Mesendoderm (in vitro differentiated cells): ENCODE measurements at regions not wholly inside any gene's neighbourhood (a gene's known extent, or its start where the extent isn't known, plus 50 kb on each side); places are given as distances from the start of the nearest gene placed in this dataset.
"Not testable (repeated sequence)": the region's sequence is repeated elsewhere in the genome, so short reads cannot be mapped to it uniquely, and the experiment has no call there.

Experiments
- DNase-seq: peaks from one replicate; pipeline ENCODE4 v3.0.0; 2013
- H2AK5ac ChIP-seq: 2 replicates; pipeline ENCODE4 v1.6.1; 2013; ENCODE audit warnings: low read length, inconsistent platforms
- H2BK120ac ChIP-seq: 2 replicates; pipeline ENCODE4 v1.6.1; 2013; ENCODE audit warnings: low read depth, mild to moderate bottlenecking, low read length, moderate library complexity, mixed read lengths
- H2BK15ac ChIP-seq: replicated peaks from 2 replicates; pipeline ENCODE4 v1.6.1; 2013; ENCODE audit warnings: low read depth, mild to moderate bottlenecking, moderate library complexity
- H2BK5ac ChIP-seq: 2 replicates; pipeline ENCODE4 v1.6.1; 2013; ENCODE audit warnings: low read length, inconsistent platforms
- H3K18ac ChIP-seq: 2 replicates; pipeline ENCODE4 v1.6.1; 2013; ENCODE audit warnings: mild to moderate bottlenecking, low read length, mixed read lengths
- H3K23ac ChIP-seq: one replicate; pipeline ENCODE4 v1.6.1; 2013; ENCODE audit warnings: low read length
- H3K27ac ChIP-seq: 2 replicates; pipeline ENCODE4 v1.5.1; 2013; ENCODE audit warnings: low read depth, mild to moderate bottlenecking, inconsistent platforms, low read length, moderate library complexity
- H3K27me3 ChIP-seq: 2 replicates; pipeline ENCODE4 v1.6.1; 2013; ENCODE audit warnings: low read length, control low read depth, mild to moderate bottlenecking, inconsistent platforms; ENCODE audit not compliant: insufficient read depth, poor library complexity
- H3K36me3 ChIP-seq: 2 replicates; pipeline ENCODE4 v1.6.1; 2013; ENCODE audit warnings: low read length, inconsistent platforms; ENCODE audit not compliant: control insufficient read depth, insufficient read depth
- H3K4ac ChIP-seq: one replicate; pipeline ENCODE4 v1.6.1; 2013; ENCODE audit warnings: low read depth, mild to moderate bottlenecking, low read length, moderate library complexity
- H3K4me1 ChIP-seq: 2 replicates; pipeline ENCODE4 v1.6.1; 2013; ENCODE audit warnings: low read depth, low read length, inconsistent platforms; ENCODE audit not compliant: control insufficient read depth
- H3K4me2 ChIP-seq: 2 replicates; pipeline ENCODE4 v1.6.1; 2013; ENCODE audit warnings: low read length
- H3K4me3 ChIP-seq: 2 replicates; pipeline ENCODE4 v1.5.1; 2013; ENCODE audit warnings: mild to moderate bottlenecking, low read length
- H3K56ac ChIP-seq: one replicate; pipeline ENCODE4 v1.6.1; 2013; ENCODE audit warnings: low read length
- H3K79me1 ChIP-seq: 2 replicates; pipeline ENCODE4 v1.6.1; 2013; ENCODE audit warnings: low read length, inconsistent platforms
- H3K79me2 ChIP-seq: 2 replicates; pipeline ENCODE4 v1.6.1; 2013; ENCODE audit warnings: mild to moderate bottlenecking, low read length; ENCODE audit not compliant: control insufficient read depth, insufficient read depth
- H3K9ac ChIP-seq: 2 replicates; pipeline ENCODE4 v1.6.1; 2013; ENCODE audit warnings: low read length, inconsistent platforms
- H4K5ac ChIP-seq: one replicate; pipeline ENCODE4 v1.6.1; 2013; ENCODE audit warnings: low read length
- H4K8ac ChIP-seq: one replicate; pipeline ENCODE4 v1.6.1; 2013; ENCODE audit warnings: low read depth, mild to moderate bottlenecking, control low read depth, low read length, moderate library complexity
- WGBS: extraction: QIAGEN DNeasy Blood & Tissue Kit; methylation state at CpG from one replicate; pipeline ENCODE4 v1.1.7; 2013; ENCODE audit warnings: low lambda C conversion rate, missing lambda C conversion rate; ENCODE audit not compliant: insufficient coverage; ENCODE audit errors: extremely low coverage; 5-methylcytosine and 5-hydroxymethylcytosine counted together

- DNase-seq: no peak
- Histone ChIP-seq H2BK120ac (no peak overlapping the region), H3K56ac (no peak overlapping the region), H3K4ac (no peak overlapping the region), H3K36me3 (no peaks in the 10 kb centered on the region), H2BK5ac (peak overlapping the region; percentile 59), H3K27me3 (no peaks in the 10 kb centered on the region), H3K79me1 (no peaks in the 10 kb centered on the region), H3K23ac (no peak overlapping the region), H3K9ac (no peak overlapping the region), H3K27ac (no peak overlapping the region), H3K4me1 (peaks cover 5% of the 10 kb centered on the region), H3K4me3 (no peak overlapping the region), H4K5ac (no peak overlapping the region), H2AK5ac (peak overlapping the region; percentile 16), H2BK15ac (no peak overlapping the region), H3K18ac (no peak overlapping the region), H3K4me2 (no peak overlapping the region), H3K79me2 (no peaks in the 10 kb centered on the region), H4K8ac (no peak overlapping the region)
- no CpG with 5 or more reads among the region's 4 CpGs for WGBS
Observed at GRCh38 chr11:83361831-83362230, 75.7 kb upstream of the CCDC90B start.

DNA sequence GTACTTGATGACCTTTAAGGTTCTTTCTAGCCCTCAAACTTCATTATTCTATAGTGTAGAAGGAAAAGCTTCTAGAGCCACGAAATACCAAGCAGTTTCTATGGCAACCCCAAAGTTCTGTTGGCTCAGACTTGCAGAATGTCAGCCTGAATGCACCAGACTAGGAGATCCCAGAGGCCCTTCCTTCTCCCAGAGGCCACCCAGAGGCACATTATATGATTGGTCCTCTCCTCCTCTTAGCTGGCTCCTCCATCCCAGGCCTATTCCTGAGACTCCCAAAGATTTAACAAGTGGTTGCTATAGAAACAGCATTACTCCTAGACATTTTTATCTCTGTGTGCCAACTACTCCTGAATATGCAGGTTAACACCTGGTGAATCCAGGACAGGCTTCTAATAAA lies 69.2 kb upstream of the CCDC90B start:
- Histone ChIP-seq H3K9ac (no peak overlapping the region), H3K79me1 (no peaks in the 10 kb centered on the region), H2BK5ac (no peak overlapping the region), H3K4me3 (no peak overlapping the region), H3K4me1 (no peaks in the 10 kb centered on the region), H4K8ac (no peak overlapping the region), H3K27me3 (no peaks in the 10 kb centered on the region), H4K5ac (no peak overlapping the region), H3K18ac (no peak overlapping the region), H2BK15ac (no peak overlapping the region), H3K4me2 (no peak overlapping the region), H3K79me2 (no peaks in the 10 kb centered on the region), H3K4ac (no peak overlapping the region), H3K27ac (no peak overlapping the region), H3K23ac (no peak overlapping the region), H2AK5ac (no peak overlapping the region), H2BK120ac (no peak overlapping the region), H3K36me3 (no peaks in the 10 kb centered on the region), H3K56ac (no peak overlapping the region)
- peak; percentile 40 for DNase-seq
- WGBS: no CpG with 5 or more reads among the region's 1 CpG

DNA sequence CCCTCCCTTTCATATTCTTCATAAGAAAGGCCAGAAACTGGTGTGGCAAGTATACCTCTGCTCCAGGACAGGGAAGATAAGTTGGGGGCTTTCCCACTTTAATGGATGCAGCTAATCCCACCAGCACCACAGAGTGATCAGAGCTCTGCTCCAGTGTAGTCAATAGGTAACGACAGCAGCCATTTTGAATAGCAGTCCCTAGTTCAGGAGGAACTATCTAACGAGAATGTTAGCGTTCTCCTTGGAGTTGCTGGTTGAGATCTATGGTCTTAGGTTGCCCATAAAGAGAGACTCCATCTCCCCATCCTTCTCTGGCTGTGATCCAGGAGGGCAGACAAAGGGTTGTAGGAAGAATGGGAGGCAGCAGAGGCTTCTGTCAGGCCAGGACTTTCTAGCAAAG lies 64.0 kb upstream of the CCDC90B start:
- no peak overlapping the region for H4K5ac ChIP-seq
- peak overlapping the region; percentile 8 for H2AK5ac ChIP-seq
- H2BK120ac ChIP-seq: no peak overlapping the region
- H2BK15ac ChIP-seq: no peak overlapping the region
- DNase-seq: no peak
- no peak overlapping the region for H2BK5ac ChIP-seq
- H3K27me3 ChIP-seq: no peaks in the 10 kb centered on the region
- WGBS: no CpG with 5 or more reads among the region's 3 CpGs
- peaks cover 2% of the 10 kb centered on the region for H3K4me1 ChIP-seq
- no peaks in the 10 kb centered on the region for H3K36me3 ChIP-seq
- no peak overlapping the region for H3K4me3 ChIP-seq
- H3K4me2 ChIP-seq: no peak overlapping the region
- H3K79me2 ChIP-seq: no peaks in the 10 kb centered on the region
- H3K56ac ChIP-seq: no peak overlapping the region
- H3K27ac ChIP-seq: no peak overlapping the region
- H4K8ac ChIP-seq: no peak overlapping the region
- H3K23ac ChIP-seq: no peak overlapping the region
- no peaks in the 10 kb centered on the region for H3K79me1 ChIP-seq
- H3K18ac ChIP-seq: peak overlapping the region; percentile 22
- no peak overlapping the region for H3K4ac ChIP-seq
- H3K9ac ChIP-seq: no peak overlapping the region

- Histone ChIP-seq H3K79me2 (no peaks in the 10 kb centered on the region), H3K4ac (no peak overlapping the region), H4K5ac (no peak overlapping the region), H3K27me3 (no peaks in the 10 kb centered on the region), H3K4me3 (no peak overlapping the region), H3K4me2 (no peak overlapping the region), H2BK15ac (no peak overlapping the region), H3K9ac (no peak overlapping the region), H3K79me1 (no peaks in the 10 kb centered on the region), H3K23ac (no peak overlapping the region), H3K56ac (no peak overlapping the region), H3K27ac (no peak overlapping the region), H2BK120ac (no peak overlapping the region), H2BK5ac (no peak overlapping the region), H3K36me3 (no peaks in the 10 kb centered on the region), H3K18ac (no peak overlapping the region), H3K4me1 (peaks cover 2% of the 10 kb centered on the region), H2AK5ac (no peak overlapping the region), H4K8ac (peak overlapping the region; percentile 39)
- no CpG with 5 or more reads among the region's 8 CpGs for WGBS
- no peak for DNase-seq
Observed at GRCh38 chr11:83349296-83349695, 63.1 kb upstream of the CCDC90B start.

DNA sequence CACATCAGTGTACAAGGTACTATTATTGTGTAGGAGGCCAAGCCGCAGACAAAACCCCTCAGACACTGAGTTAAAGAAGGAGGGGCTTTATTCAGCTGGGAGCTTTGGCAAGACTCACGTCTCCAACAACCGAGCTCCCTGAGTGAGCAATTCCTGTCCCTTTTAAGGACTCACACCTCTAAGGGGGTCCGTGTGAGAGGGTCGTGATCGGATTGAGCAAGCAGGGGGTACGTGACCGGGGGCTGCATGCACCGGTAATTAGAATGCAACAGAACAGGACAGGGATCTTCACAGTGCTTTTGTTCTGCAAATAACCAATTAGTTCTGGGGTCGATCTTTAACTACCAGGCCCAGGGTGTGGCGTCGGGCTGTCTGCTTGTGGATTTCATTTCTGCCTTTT lies 60.5 kb upstream of the CCDC90B start:
- H3K4me3 ChIP-seq, H3K18ac ChIP-seq: not testable (repeated sequence)
- WGBS: no CpG with 5 or more reads among the region's 12 CpGs

GRCh38 chr11:83344521-83344920 lies 58.4 kb upstream of the CCDC90B start:
- not testable (repeated sequence) for H3K4me3 ChIP-seq, H3K27ac ChIP-seq, H3K27me3 ChIP-seq

More for the DNA sequence above, 60.5 kb upstream of the CCDC90B start:
- H2BK5ac ChIP-seq, H3K4ac ChIP-seq, H3K4me2 ChIP-seq, H3K4me1 ChIP-seq, DNase-seq, H3K27me3 ChIP-seq, H2AK5ac ChIP-seq, H3K36me3 ChIP-seq, H3K27ac ChIP-seq, H3K23ac ChIP-seq, H3K56ac ChIP-seq, H2BK15ac ChIP-seq, H3K9ac ChIP-seq, H3K79me2 ChIP-seq, H4K8ac ChIP-seq, H4K5ac ChIP-seq, H2BK120ac ChIP-seq, H3K79me1 ChIP-seq: not testable (repeated sequence)

More at GRCh38 chr11:83344521-83344920, 58.4 kb upstream of the CCDC90B start:
- not testable (repeated sequence) for H3K4me1 ChIP-seq, H2BK5ac ChIP-seq, H3K4ac ChIP-seq, H3K36me3 ChIP-seq, H2AK5ac ChIP-seq, H4K8ac ChIP-seq, H3K18ac ChIP-seq, H3K4me2 ChIP-seq, H3K79me2 ChIP-seq, H3K23ac ChIP-seq, H3K79me1 ChIP-seq, H3K56ac ChIP-seq, H2BK120ac ChIP-seq, DNase-seq, H2BK15ac ChIP-seq, H3K9ac ChIP-seq, H4K5ac ChIP-seq
- whole genome bisulfite sequencing: no CpG with 5 or more reads among the region's 9 CpGs
